GM23338 (cell line): ENCODE measurements at regions not wholly inside any gene's neighbourhood (a gene's known extent, or its start where the extent isn't known, plus 50 kb on each side); places are given as distances from the start of the nearest gene placed in this dataset.

Experiments
- ETS1 ChIP-seq: IDR thresholded peaks from 2 replicates; pipeline ENCODE4 v1.6.1; 2016; ENCODE audit warnings: antibody characterized with exemption
- EZH2 ChIP-seq: fragments of 200-600 bp; sonication (generic); IDR thresholded peaks from one replicate; pipeline ENCODE4 v1.8.0; 2017; ENCODE audit warnings: antibody characterized with exemption, mild to moderate bottlenecking, low read depth; ENCODE audit not compliant: unreplicated experiment
- JUNB ChIP-seq: IDR thresholded peaks from one replicate; pipeline ENCODE4 v1.6.1; 2016; ENCODE audit warnings: antibody characterized with exemption; ENCODE audit not compliant: unreplicated experiment
- POLR2AphosphoS5 ChIP-seq: IDR thresholded peaks from 2 replicates; pipeline ENCODE4 v1.6.1; 2016; ENCODE audit warnings: antibody characterized with exemption, low read depth
- REST ChIP-seq: IDR thresholded peaks from one replicate; pipeline ENCODE4 v1.6.1; 2018; ENCODE audit warnings: antibody characterized with exemption; ENCODE audit not compliant: unreplicated experiment
- ZNF462 ChIP-seq: fragments of 250-450 bp; sonication (Bioruptor Pico); IDR thresholded peaks from 2 replicates; pipeline ENCODE4 v1.5.0; 2020; ENCODE audit warnings: mild to moderate bottlenecking, moderate library complexity

- TF ChIP-seq ZNF462 (no peak), EZH2 (no peak), JUNB (no peak), REST (no peak), POLR2AphosphoS5 (no peak), ETS1 (no peak)
Observed at GRCh38 chr3:66792086-66792485, 206.0 kb upstream of the KBTBD8 start (continued).
